ENCODE measurements at regions not wholly inside any gene's neighbourhood (a gene's known extent, or its start where the extent isn't known, plus 50 kb on each side); places are given as distances from the start of the nearest gene placed in this dataset.

DNA sequence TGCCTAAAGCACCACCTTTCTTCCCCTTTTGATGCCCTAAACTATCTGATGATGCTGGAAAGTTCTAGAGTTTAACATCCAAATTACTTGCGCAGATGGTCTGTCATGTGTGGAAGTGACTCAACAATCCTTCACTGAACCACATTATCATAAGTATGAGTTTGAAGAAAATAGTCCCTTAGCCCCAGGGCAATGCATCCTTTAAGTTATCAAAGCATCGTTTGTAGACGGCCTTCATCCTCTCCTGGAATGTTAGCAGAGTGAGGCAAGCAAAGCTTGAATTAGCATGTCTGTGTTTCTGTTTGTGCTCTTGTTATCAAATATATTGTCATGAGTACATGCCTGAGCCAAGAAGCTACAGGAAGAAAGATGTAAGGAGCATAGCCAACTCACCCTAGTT lies 570.9 kb downstream of the MID1IP1 start:
- Histone ChIP-seq H3K79me2 (ENCODE audit: insufficient read depth, low read length) (no peaks in the 10 kb centered on the region), H3K9me2 (ENCODE audit: low read depth, low read length) (no peaks in the 10 kb centered on the region), H3K9me3 (ENCODE audit: low read length) (no peaks in the 10 kb centered on the region), H3K36me3 (ENCODE audit: insufficient read depth, low read length) (no peaks in the 10 kb centered on the region), H3K27ac (ENCODE audit: low read depth, low read length, poor library complexity, severe bottlenecking) (no peak overlapping the region), H2AFZ (ENCODE audit: low read length) (no peak overlapping the region), H3K4me3 (ENCODE audit: low read depth, low read length, poor library complexity, severe bottlenecking) (no peak overlapping the region), H3K4me1 (ENCODE audit: insufficient read depth, low read length, severe bottlenecking) (no peaks in the 10 kb centered on the region), H4K20me1 (ENCODE audit: insufficient read depth, low read length) (no peaks in the 10 kb centered on the region), H3K27me3 (ENCODE audit: insufficient read depth, low read length) (no peaks in the 10 kb centered on the region), H3F3A (ENCODE audit: insufficient read depth, low read length) (no peaks in the 10 kb centered on the region), H3K9ac (ENCODE audit: low read length) (no peak overlapping the region), H3K4me2 (ENCODE audit: low read length) (no peak overlapping the region)
- TF ChIP-seq, protein P1, sequence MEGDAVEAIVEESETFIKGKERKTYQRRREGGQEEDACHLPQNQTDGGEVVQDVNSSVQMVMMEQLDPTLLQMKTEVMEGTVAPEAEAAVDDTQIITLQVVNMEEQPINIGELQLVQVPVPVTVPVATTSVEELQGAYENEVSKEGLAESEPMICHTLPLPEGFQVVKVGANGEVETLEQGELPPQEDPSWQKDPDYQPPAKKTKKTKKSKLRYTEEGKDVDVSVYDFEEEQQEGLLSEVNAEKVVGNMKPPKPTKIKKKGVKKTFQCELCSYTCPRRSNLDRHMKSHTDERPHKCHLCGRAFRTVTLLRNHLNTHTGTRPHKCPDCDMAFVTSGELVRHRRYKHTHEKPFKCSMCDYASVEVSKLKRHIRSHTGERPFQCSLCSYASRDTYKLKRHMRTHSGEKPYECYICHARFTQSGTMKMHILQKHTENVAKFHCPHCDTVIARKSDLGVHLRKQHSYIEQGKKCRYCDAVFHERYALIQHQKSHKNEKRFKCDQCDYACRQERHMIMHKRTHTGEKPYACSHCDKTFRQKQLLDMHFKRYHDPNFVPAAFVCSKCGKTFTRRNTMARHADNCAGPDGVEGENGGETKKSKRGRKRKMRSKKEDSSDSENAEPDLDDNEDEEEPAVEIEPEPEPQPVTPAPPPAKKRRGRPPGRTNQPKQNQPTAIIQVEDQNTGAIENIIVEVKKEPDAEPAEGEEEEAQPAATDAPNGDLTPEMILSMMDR (IDR thresholded peaks at IDR 0.05; ENCODE audit: low read length): no peak
- TF ChIP-seq EZH2 (IDR thresholded peaks at IDR 0.05; ENCODE audit: borderline replicate concordance, low read length): no peak

DNA sequence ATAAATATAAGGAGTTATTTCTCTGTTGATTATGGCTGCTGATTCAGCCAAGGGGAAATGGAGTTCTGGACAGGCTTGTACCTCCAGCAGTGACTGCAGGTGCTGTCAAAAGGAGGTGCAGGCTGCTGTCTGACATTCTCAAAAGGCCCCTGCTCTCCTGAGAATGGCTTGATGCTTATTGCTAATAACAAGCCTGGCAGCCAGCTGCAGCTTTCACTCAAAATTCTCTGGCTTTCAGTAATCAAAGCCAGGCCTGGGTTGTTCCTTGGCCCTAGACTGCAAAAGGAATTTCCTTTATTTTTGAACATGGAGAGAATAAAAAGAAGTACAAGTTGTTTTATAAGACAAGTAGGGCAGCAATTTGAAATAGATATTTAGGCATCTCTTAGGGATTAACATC lies 575.9 kb downstream of the MID1IP1 start:
- Histone ChIP-seq H4K20me1 (ENCODE audit: insufficient read depth, low read length) (no peaks in the 10 kb centered on the region), H3K9ac (ENCODE audit: low read length) (no peak overlapping the region), H3K4me2 (ENCODE audit: low read length) (no peak overlapping the region), H3K27me3 (ENCODE audit: insufficient read depth, low read length) (no peaks in the 10 kb centered on the region), H3F3A (ENCODE audit: insufficient read depth, low read length) (no peaks in the 10 kb centered on the region), H3K9me2 (ENCODE audit: low read depth, low read length) (no peaks in the 10 kb centered on the region), H3K4me3 (ENCODE audit: low read depth, low read length, poor library complexity, severe bottlenecking) (no peak overlapping the region), H3K27ac (ENCODE audit: low read depth, low read length, poor library complexity, severe bottlenecking) (no peak overlapping the region), H3K36me3 (ENCODE audit: insufficient read depth, low read length) (no peaks in the 10 kb centered on the region), H2AFZ (ENCODE audit: low read length) (no peak overlapping the region), H3K9me3 (ENCODE audit: low read length) (no peaks in the 10 kb centered on the region), H3K4me1 (ENCODE audit: insufficient read depth, low read length, severe bottlenecking) (no peaks in the 10 kb centered on the region), H3K79me2 (ENCODE audit: insufficient read depth, low read length) (no peaks in the 10 kb centered on the region)
- TF ChIP-seq, protein P1 (IDR thresholded peaks at IDR 0.05; ENCODE audit: low read length): no peak
- no peak for TF ChIP-seq EZH2 (IDR thresholded peaks at IDR 0.05; ENCODE audit: borderline replicate concordance, low read length)

DNA sequence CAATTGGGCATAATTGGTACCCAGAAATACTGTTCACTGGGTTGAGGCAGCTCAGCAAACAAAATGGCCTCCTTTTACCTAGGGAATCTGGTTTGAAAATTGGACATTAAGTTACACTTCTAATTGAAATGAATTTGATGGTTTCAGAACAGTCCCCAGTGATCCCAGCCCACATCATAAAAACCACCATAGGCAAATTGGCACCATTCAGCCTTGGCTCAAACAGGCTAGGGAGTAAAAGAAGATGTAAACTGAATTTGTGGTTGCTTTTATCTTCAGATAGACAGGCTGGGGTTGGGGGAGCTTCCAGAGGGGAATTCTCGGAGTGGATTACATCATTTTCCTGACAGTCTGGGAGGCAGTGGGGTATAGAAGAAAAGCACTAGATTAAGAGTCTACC lies 576.5 kb downstream of the MID1IP1 start:
- Histone ChIP-seq H3K4me2 (ENCODE audit: low read length) (no peak overlapping the region), H3K27me3 (ENCODE audit: insufficient read depth, low read length) (no peaks in the 10 kb centered on the region), H3K9me2 (ENCODE audit: low read depth, low read length) (no peaks in the 10 kb centered on the region), H3F3A (ENCODE audit: insufficient read depth, low read length) (no peaks in the 10 kb centered on the region), H3K4me1 (ENCODE audit: insufficient read depth, low read length, severe bottlenecking) (no peaks in the 10 kb centered on the region), H4K20me1 (ENCODE audit: insufficient read depth, low read length) (no peaks in the 10 kb centered on the region), H2AFZ (ENCODE audit: low read length) (no peak overlapping the region), H3K9me3 (ENCODE audit: low read length) (no peaks in the 10 kb centered on the region), H3K27ac (ENCODE audit: low read depth, low read length, poor library complexity, severe bottlenecking) (no peak overlapping the region), H3K4me3 (ENCODE audit: low read depth, low read length, poor library complexity, severe bottlenecking) (no peak overlapping the region), H3K9ac (ENCODE audit: low read length) (no peak overlapping the region), H3K36me3 (ENCODE audit: insufficient read depth, low read length) (no peaks in the 10 kb centered on the region), H3K79me2 (ENCODE audit: insufficient read depth, low read length) (no peaks in the 10 kb centered on the region)
- TF ChIP-seq EZH2 (IDR thresholded peaks at IDR 0.05; ENCODE audit: borderline replicate concordance, low read length): no peak
- TF ChIP-seq, protein P1 (IDR thresholded peaks at IDR 0.05; ENCODE audit: low read length): no peak
